Mesothelial cell of epicardium (in vitro differentiated cells): ENCODE measurements at regions not wholly inside any gene's neighbourhood (a gene's known extent, or its start where the extent isn't known, plus 50 kb on each side); places are given as distances from the start of the nearest gene placed in this dataset.

ENCODE experiments used
- DNase-seq, 2 experiments: peaks; one replicate each; pipeline ENCODE4 v3.0.0; 2021; ENCODE audit warnings: low spot score in 2 of 2; ENCODE audit not compliant: unreplicated experiment in 2 of 2
- H3K27ac Mint-ChIP-seq: 2 replicates; pipeline ENCODE4 v1.8.0; 2021; ENCODE audit warnings: mixed read lengths
- H3K27me3 Mint-ChIP-seq: 2 replicates; pipeline ENCODE4 v1.8.0; 2021; ENCODE audit warnings: low read depth, mixed read lengths
- H3K36me3 Mint-ChIP-seq: 2 replicates; pipeline ENCODE4 v1.8.0; 2021; ENCODE audit warnings: mixed read lengths
- H3K4me1 Mint-ChIP-seq: 2 replicates; pipeline ENCODE4 v1.8.0; 2021; ENCODE audit warnings: mixed read lengths
- H3K4me3 Mint-ChIP-seq: 2 replicates; pipeline ENCODE4 v1.8.0; 2021; ENCODE audit warnings: mild to moderate bottlenecking, moderate library complexity, mixed read lengths
- H3K9me3 Mint-ChIP-seq: 2 replicates; pipeline ENCODE4 v1.8.0; 2021; ENCODE audit warnings: mixed read lengths
- TF ChIP-seq, protein P1 (sequence below): fragments of 200-600 bp; sonication (generic); IDR thresholded peaks from one replicate; pipeline ENCODE4 v1.5.0; 2021; ENCODE audit warnings: antibody characterized with exemption; ENCODE audit not compliant: unreplicated experiment

DNA sequence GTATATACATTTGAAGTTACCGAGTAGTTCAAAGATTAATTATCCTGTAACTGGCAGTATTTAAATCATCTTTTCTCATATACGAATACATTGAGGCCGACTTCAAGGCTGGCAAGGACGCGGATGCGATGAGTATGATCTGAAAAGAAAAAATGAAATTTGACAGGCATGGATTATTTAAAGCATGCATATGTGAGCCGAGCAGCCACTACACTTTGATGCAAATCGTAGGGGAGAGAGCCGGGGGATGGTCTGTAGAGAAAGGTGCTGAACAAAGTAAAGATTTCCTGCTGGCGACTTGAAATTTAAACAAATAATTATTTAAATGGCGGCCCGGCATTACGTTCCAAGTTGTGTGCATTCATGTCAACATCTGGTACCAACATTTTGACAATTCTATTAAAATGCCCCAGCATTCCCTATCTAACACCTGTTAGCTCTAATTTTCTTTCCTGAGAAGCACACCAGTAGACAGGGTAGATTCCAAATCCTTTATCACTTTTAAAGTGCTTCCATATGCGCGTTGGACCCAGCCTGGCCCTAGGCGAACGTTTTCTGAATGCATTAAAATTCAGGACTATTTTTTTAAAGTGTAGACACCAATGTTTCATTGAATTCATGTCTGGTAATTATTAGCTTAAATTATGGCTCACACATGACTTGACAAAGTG is 188.7 kb downstream of the EMX2 start:
- H3K4me3 Mint-ChIP-seq, result no peak overlapping the region

DNA sequence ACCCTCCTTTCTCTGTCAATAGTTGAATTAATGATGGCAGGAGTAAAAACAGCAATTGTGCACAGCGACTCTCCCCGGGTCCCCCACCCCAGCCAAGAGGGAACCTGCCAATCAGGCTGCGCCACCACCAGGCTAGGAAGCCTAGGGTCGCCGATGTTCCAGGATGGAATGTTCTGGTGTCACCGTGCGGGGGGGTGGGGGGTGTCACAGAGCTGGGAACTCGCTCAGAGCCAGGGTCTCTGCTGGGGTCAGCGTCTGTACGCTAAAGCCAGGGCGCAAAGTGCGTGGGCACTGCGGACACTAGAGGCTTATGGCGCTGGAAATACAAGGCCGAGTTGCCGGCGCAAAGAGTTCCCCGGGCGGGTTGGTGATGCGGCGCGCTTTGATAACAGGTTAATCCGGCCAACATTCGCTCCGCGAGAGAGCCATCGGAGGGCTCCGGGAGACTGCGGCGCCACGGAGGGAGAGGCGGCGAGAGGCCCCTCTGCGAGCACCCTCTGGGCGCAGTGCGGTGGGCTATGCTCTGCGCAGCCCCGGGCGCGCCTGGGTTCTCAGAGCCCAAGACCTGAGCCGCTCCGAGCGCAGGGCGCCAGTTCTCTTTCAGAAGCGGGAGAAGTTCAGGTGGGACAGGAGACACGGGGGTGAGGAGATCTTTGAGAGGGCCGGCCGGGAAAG is 192.3 kb downstream of the EMX2 start:
- H3K27ac Mint-ChIP-seq, result no peak overlapping the region
- no peaks in the 10 kb centered on the region for H3K9me3 Mint-ChIP-seq
- DNase-seq, result peak in 1 of 2 experiments; percentile 50
- peaks cover 18% of the 10 kb centered on the region for H3K4me1 Mint-ChIP-seq
- TF ChIP-seq, protein P1, sequence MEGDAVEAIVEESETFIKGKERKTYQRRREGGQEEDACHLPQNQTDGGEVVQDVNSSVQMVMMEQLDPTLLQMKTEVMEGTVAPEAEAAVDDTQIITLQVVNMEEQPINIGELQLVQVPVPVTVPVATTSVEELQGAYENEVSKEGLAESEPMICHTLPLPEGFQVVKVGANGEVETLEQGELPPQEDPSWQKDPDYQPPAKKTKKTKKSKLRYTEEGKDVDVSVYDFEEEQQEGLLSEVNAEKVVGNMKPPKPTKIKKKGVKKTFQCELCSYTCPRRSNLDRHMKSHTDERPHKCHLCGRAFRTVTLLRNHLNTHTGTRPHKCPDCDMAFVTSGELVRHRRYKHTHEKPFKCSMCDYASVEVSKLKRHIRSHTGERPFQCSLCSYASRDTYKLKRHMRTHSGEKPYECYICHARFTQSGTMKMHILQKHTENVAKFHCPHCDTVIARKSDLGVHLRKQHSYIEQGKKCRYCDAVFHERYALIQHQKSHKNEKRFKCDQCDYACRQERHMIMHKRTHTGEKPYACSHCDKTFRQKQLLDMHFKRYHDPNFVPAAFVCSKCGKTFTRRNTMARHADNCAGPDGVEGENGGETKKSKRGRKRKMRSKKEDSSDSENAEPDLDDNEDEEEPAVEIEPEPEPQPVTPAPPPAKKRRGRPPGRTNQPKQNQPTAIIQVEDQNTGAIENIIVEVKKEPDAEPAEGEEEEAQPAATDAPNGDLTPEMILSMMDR, result no peak
- H3K36me3 Mint-ChIP-seq, result no peaks in the 10 kb centered on the region
- H3K4me3 Mint-ChIP-seq, result peak overlapping the region; percentile 47
- H3K27me3 Mint-ChIP-seq, result peaks cover 64% of the 10 kb centered on the region

More for the DNA sequence above, 188.7 kb downstream of the EMX2 start:
- DNase-seq, result no peak
- TF ChIP-seq, protein P1, result no peak
- Mint-ChIP-seq H3K27ac (no peak overlapping the region), H3K9me3 (no peaks in the 10 kb centered on the region), H3K4me1 (peaks cover 18% of the 10 kb centered on the region), H3K36me3 (no peaks in the 10 kb centered on the region), H3K27me3 (peaks cover 77% of the 10 kb centered on the region)

DNA sequence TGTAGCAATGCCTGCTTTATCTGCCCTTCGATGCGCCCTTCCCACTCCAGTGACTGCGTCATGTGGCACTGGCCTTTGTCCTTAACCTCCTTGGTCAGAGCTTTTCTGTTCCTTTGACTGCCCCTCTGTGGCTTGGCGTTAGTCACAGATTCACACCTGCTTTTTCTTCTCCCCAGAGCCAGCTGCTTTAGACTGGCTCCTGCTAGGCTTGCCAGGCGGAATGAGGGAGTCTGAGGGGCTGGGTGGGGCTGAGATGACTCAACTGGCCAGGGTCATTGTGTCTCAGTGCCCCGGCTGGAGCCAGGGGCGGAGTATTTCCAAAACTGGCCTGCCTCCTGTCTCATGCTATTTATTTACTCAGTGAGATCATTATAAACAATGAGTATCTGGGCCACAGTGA is 194.1 kb downstream of the EMX2 start:
- H3K9me3 Mint-ChIP-seq, result peaks cover 4% of the 10 kb centered on the region
- no peaks in the 10 kb centered on the region for H3K36me3 Mint-ChIP-seq
- no peak overlapping the region for H3K4me3 Mint-ChIP-seq
- no peak overlapping the region for H3K27ac Mint-ChIP-seq
- H3K27me3 Mint-ChIP-seq, result peaks cover 51% of the 10 kb centered on the region
- H3K4me1 Mint-ChIP-seq, result peaks cover 12% of the 10 kb centered on the region
- TF ChIP-seq, protein P1, result no peak
- no peak for DNase-seq

DNA sequence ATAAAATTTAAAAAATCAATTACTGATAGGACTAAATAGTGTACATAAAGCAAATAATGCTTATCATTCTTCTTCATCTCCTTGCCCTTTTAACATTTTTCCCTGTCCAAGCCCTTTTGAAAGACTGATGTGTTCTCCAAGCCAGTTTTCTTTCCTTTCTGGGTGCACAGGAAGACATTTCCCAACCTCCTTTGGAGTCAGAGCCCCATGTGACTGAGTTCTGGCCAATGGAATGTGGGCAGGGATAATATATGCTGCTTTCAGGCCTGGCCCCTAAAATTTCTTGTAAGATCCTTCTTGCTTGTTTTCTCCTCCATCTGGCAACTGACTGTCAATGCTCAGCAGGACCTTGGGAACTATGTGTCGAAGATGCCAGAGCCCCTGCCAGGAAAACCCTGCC is 197.5 kb downstream of the EMX2 start:
- DNase-seq, result no peak
- TF ChIP-seq, protein P1, result no peak
- Mint-ChIP-seq H3K36me3 (no peaks in the 10 kb centered on the region), H3K4me1 (peaks cover under 1% of the 10 kb centered on the region), H3K27me3 (peaks cover 37% of the 10 kb centered on the region), H3K9me3 (peaks cover 4% of the 10 kb centered on the region), H3K4me3 (no peak overlapping the region), H3K27ac (no peak overlapping the region)

DNA sequence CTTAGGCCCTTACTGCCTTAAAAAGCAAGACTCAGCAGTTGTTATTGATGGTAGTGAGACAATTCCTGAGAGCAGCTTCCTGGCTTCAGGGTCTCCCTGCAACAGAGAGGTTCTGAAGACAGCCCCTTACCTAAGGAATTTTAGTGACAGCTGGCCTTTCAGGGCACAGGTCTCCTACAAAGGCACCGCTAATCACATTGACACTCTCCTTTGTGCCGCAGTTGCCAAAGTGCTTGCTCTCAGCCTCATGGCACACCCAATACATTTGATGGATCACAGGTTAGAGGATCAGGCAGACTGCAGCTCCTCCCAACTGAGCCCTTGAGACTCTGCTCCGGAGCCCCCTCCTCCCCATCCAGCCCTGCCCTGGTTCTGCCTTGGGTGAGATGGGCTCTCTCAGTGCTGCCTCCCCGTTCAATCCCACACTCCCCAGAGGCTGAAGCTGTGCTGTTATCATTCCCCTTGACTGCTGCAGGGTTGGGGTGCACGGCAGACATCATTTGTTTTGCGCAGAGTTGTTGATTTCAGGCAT is 198.2 kb downstream of the EMX2 start:
- peaks cover 5% of the 10 kb centered on the region for H3K4me1 Mint-ChIP-seq
- peaks cover 4% of the 10 kb centered on the region for H3K9me3 Mint-ChIP-seq
- H3K27ac Mint-ChIP-seq, result no peak overlapping the region
- no peaks in the 10 kb centered on the region for H3K36me3 Mint-ChIP-seq
- no peak overlapping the region for H3K4me3 Mint-ChIP-seq
- TF ChIP-seq, protein P1, result no peak
- peaks cover 35% of the 10 kb centered on the region for H3K27me3 Mint-ChIP-seq
- DNase-seq, result no peak
